ENCODE measurements at regions not wholly inside any gene's neighbourhood (a gene's known extent, or its start where the extent isn't known, plus 50 kb on each side); places are given as distances from the start of the nearest gene placed in this dataset.

DNA sequence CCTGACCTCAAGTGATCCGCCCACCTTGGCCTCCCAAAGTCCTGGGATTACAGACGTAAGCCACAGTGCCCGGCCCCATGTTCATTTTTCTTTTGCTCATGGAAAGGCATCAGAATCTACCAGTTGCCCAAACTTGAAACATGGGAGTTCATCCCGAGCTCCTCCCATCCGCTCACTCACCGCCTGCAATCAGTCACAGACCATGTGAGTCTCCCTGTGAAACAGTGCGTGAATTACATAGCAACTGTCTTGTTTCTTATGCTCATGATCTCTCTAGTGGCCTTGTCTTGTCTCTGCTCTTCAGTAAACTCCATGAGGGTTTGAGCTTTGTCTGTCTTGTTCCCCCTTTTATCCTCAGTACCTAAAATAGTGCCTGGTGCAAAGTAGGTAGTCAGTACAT, 52.1 kb upstream of the TNRC6A start:
- TF ChIP-seq POLR2AphosphoS5 (IDR thresholded peaks at IDR 0.05) (no peak), POLR2A (IDR thresholded peaks at IDR 0.05) (no peak)
- TF ChIP-seq, protein P1, sequence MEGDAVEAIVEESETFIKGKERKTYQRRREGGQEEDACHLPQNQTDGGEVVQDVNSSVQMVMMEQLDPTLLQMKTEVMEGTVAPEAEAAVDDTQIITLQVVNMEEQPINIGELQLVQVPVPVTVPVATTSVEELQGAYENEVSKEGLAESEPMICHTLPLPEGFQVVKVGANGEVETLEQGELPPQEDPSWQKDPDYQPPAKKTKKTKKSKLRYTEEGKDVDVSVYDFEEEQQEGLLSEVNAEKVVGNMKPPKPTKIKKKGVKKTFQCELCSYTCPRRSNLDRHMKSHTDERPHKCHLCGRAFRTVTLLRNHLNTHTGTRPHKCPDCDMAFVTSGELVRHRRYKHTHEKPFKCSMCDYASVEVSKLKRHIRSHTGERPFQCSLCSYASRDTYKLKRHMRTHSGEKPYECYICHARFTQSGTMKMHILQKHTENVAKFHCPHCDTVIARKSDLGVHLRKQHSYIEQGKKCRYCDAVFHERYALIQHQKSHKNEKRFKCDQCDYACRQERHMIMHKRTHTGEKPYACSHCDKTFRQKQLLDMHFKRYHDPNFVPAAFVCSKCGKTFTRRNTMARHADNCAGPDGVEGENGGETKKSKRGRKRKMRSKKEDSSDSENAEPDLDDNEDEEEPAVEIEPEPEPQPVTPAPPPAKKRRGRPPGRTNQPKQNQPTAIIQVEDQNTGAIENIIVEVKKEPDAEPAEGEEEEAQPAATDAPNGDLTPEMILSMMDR (IDR thresholded peaks at IDR 0.05): no peak

Data from upper lobe of left lung (tissue), 4 donors.